Fibroblast of the aortic adventitia (primary cell): ENCODE measurements at regions not wholly inside any gene's neighbourhood (a gene's known extent, or its start where the extent isn't known, plus 50 kb on each side); places are given as distances from the start of the nearest gene placed in this dataset.
A peak's percentile ranks its signal among the peaks of the same experiment; 100 is the strongest.

Experiments
- DNase-seq: peaks from one replicate; pipeline ENCODE4 v3.0.0-alpha.2; 2010; ENCODE audit warnings: low read depth
- H3K4me3 ChIP-seq: 2 replicates; pipeline ENCODE4 v1.5.1; 2011; ENCODE audit warnings: low read depth, mild to moderate bottlenecking, control low read depth, low read length, moderate library complexity
- CTCF ChIP-seq: IDR thresholded peaks from 2 replicates; pipeline ENCODE4 v1.5.1; 2011; ENCODE audit warnings: mild to moderate bottlenecking, low read length, control low read depth, inconsistent platforms; ENCODE audit not compliant: insufficient read depth

DNA sequence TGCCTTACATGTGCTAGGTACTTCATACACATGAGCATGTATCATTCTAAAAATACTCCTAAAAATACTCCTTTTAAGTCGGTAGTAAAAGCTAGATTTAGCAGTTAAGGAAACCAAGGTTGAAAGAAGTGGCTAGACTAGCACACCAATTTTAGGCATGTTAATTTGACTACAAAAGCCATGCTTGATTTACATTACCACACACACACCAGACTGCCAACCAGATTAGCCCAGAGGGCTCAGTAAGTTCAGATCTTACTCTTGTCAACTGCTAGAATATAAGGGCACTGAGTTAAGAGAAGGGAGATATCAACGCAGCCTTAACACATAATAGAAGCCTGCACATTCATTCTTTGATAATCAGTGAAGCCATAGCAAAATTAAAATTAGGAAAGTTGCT, 117.9 kb downstream of the MID1IP1 start:
- no peak overlapping the region for H3K4me3 ChIP-seq
- DNase-seq, result no peak
- TF ChIP-seq CTCF, result no peak

DNA sequence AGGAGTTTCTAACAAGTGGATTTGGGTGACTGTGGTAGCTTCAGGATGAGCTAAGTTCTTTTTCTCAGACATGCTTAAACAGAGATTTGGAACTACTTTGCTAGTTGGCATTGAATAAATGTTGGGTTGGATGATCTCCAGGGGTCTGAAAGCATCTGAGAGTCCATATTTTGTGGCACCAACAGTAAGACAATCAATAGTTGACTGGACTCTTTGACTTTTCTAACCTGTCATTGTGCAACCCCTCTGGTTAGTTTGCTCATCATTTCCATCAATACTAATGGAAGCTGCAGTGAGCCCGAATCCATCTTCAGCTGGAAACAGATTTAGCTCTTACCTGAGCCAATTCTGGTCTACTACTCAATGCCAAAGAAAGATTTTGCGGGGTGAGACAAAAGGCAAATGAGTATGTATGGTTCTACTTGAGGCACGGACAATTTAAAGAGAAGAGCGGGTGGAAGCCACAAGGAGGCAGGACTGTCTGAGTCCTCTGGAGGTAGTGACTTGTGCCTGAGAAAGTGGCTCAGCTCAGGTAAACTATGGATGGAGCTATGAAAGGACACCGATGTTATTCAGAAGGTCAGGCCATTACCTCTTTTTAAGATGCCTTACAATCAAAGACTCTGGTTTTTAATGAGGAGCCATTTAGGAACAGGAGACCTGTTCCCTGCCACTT, 118.7 kb downstream of the MID1IP1 start:
- no peak for TF ChIP-seq CTCF
- DNase-seq, result no peak
- no peak overlapping the region for H3K4me3 ChIP-seq

- DNase-seq, result no peak
- no peak for TF ChIP-seq CTCF
- H3K4me3 ChIP-seq, result no peak overlapping the region
Observed at GRCh38 chrX:38923451-38923969, 122.3 kb downstream of the MID1IP1 start.

- no peak for DNase-seq
- H3K4me3 ChIP-seq, result no peak overlapping the region
- TF ChIP-seq CTCF, result no peak
Observed at GRCh38 chrX:38927592-38927991, 126.3 kb downstream of the MID1IP1 start.

GRCh38 chrX:38929966-38930421, 128.7 kb downstream of the MID1IP1 start:
- TF ChIP-seq CTCF, result no peak
- DNase-seq, result peak; percentile 75

DNA sequence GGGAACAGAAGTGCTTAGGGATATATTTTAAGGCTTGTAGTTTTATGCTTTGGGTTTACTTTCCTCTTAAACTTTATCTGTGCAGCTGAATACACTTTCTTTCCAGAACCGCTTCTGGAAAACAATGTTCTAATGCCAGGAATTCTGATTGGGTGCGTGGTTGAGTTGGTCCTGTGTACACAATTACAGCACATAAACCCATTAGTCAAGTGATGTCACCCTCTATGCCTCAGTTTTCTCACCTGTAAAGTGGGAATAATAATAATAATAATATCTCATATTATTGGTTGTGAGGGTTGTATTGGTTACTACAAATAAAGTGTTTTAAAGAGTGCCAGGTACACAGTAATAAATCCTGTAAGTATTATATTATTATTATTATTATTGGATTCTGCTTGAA, 129.2 kb downstream of the MID1IP1 start:
- H3K4me3 ChIP-seq, result no peak overlapping the region
- no peak for TF ChIP-seq CTCF
- no peak for DNase-seq

More at GRCh38 chrX:38929966-38930421, 128.7 kb downstream of the MID1IP1 start:
- no peak overlapping the region for H3K4me3 ChIP-seq
